Ureter (tissue), 1 donor: ENCODE measurements at regions not wholly inside any gene's neighbourhood (a gene's known extent, or its start where the extent isn't known, plus 50 kb on each side); places are given as distances from the start of the nearest gene placed in this dataset.

Experiments
- DNase-seq: peaks from one replicate; pipeline ENCODE4 v3.0.0-alpha.2; 2020; ENCODE audit warnings: low spot score
- donor health status: DM: yes; HTN: yes; CAD: no.

DNA sequence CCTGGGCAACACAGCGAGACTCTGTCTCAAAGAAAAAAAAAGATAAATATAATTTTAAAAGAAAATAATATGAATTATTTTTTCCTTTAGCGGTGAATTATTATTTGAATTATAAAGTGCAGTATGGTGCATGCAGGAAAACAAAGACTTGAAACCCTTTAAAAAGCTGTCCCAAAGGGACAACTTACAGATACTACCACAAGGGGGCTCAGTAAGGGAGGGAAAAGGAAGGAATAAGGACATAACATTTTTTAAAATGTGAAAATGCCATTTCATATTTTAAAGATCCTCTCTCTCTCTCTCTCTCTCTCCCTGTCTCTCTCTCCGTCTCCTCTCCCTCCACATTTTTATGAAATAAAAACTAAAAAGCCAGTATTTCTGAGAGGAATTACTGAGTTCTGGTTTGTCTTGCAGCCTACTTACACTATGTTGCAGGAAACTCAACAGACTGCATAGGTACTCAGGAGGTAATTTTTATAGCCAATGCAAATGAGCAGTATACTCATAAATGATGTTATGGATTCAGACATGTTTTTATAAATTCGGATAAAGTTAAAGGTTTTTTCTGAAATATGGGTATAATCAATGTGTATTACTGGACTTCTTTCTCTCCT, 455.0 kb upstream of the GJE1 start:
- DNase-seq: no peak

- no peak for DNase-seq
Observed at GRCh38 chr6:141675957-141676356, 456.8 kb upstream of the GJE1 start.

GRCh38 chr6:141669141-141669540, 463.6 kb upstream of the GJE1 start:
- DNase-seq: no peak

- no peak for DNase-seq
Observed at GRCh38 chr6:141667580-141668309, 465.0 kb upstream of the GJE1 start.

DNA sequence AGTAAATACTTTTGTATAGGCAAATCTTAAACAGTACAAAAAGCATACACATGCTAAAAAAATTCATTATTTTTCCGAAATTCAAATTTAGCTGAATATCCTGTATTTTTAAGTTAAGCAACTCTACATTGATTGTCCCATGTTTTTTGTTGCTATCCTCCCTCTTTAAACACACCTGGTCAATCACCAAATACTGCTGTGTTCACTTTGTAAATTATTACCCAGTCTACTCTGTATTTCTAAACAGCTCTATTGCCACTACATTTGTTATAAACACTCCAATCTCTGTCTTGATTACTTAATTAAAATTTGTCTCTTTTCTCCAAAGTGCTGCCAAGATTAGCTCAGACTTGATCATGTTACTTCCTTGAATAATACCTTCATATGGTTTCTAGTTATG, 466.5 kb upstream of the GJE1 start:
- DNase-seq: no peak

DNA sequence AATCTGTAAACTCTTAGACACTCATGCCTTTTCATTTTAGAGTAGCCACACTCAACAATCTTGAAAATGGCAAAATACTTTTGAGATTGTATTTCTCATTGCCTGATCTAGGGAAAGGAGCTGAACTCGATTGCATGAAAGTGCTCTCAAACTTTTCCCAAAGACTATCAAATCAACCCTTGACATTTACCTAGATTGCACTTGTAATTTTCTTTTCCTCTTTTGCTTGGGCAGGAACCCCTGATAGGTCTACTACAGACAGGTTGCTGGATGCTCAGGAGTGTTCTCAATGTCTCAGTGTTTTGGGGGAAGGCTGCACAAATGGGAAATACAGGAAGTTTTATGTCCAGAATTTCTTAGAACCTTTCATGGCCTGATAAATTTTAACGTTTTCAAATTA, 468.0 kb upstream of the GJE1 start:
- no peak for DNase-seq

GRCh38 chr6:141659582-141659981, 473.1 kb upstream of the GJE1 start:
- no peak for DNase-seq

GRCh38 chr6:141658696-141659095, 474.0 kb upstream of the GJE1 start:
- no peak for DNase-seq

- no peak for DNase-seq
Observed at GRCh38 chr6:141657812-141658211, 474.9 kb upstream of the GJE1 start.

DNA sequence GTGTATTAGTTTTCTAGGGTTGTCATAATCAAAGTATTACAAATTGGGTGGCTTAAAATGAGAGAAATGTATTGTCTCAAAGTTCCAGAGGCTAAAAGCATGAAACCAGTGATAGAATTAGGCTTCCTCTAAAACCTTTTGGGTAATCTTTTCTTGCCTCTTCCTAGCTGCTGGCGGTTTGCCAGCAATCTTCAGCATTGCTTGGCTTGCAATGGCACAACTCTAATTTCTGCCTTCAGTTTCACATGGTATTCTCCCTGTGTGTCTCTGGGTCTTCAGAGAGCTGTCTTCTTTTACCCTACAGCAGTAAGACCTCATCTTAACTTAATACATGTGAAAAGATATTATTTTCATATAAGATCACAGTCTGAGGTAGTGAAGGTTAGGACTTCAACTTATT, 479.1 kb upstream of the GJE1 start:
- DNase-seq: no peak

DNA sequence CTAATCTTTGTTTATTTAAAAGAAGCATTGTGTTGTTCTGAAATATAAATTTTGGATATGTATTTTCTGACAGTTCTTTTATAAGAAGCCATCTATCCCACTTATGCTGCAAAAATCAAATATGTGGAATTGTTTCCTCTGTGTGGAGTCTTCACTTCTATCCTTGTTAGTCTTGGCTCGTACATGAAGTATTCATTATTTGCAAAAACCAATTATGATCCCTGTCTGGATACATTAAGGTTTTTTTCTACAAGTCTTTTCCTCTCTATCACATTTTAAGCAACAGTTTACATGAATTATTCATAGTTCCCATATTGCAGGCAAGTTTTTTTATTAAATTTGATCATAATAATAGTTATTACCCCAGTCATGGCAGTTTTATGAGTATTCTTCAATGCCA, 490.8 kb upstream of the GJE1 start:
- no peak for DNase-seq

DNA sequence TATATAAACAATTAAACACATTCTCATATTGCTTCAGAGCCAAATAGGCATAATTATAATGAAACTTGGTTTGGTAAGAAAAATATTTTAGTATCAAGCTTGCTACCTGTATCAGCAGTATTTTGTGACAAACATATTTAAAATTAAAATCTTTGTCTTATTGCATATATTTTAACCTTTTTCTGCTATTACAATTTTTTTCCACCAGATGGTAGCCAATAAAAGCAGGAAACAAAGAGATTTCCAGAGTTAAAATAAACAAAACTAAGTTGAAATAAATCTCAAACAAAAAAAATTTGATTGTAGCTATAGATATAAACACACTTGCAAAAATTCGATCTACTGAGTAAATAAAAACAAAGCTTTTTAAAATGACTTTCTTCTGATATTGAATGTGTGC, 491.3 kb upstream of the GJE1 start:
- DNase-seq: no peak

GRCh38 chr6:141635621-141636020, 497.1 kb upstream of the GJE1 start:
- no peak for DNase-seq

GRCh38 chr6:141634269-141634668, 498.5 kb upstream of the GJE1 start:
- DNase-seq: no peak

DNA sequence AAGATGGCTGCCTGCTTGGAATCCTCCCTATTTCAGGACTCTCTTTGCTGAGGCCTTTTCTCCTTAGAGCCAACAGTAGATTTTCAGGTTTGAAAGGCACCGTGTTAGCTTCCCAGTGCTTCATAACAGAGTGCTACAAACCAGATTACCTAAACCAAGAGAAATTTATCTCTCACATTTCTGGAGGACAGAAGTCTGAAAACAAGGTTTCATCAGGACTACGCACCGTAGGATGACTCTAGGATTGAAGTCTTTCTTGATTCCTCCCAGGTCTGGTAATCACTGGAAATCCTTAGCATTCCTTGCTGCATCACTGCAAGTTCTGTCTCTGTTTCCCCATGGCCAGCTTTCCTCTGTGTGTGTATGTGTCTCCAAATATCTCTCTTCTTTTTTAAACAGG, 508.4 kb upstream of the GJE1 start:
- no peak for DNase-seq

DNA sequence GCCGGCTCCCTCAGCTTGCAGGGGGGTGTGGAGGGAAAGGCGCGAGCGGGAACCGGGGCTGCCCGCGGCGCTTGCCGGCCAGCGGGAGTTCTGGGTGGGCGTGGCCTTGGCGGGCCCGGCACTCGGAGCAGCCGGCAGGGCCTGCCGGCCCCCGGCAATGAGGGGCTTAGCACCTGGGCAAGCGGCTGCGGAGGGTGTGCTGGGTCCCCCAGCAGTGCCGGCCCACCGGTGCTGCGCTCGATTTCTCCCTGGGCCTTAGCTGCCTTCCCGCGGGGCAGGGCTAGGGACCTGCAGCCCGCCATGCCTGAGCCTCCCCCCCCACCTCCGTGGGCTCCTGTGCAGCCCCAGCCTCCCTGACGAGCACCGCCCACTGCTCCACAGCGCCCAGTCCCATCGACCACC, 514.5 kb upstream of the GJE1 start:
- DNase-seq: no peak

DNA sequence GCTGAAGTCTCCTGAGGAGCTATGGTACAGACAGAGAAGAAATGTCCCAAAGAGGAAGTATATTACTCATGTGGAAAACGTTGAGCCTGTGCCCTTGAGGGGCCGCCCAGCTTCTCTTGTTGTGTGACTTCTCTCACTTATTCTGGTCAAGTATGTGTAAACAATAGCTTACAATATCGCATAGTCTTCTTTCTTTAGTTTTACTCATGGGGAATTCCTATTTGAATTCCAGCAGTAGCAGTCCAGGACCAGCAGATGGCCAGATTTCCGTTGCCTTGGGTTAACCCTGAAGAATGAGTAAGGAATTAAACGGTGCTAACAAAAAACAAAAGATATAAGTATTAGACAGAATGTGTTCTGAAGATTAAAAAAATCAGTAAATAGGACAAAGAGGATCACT, 522.0 kb upstream of the GJE1 start:
- DNase-seq: no peak

DNA sequence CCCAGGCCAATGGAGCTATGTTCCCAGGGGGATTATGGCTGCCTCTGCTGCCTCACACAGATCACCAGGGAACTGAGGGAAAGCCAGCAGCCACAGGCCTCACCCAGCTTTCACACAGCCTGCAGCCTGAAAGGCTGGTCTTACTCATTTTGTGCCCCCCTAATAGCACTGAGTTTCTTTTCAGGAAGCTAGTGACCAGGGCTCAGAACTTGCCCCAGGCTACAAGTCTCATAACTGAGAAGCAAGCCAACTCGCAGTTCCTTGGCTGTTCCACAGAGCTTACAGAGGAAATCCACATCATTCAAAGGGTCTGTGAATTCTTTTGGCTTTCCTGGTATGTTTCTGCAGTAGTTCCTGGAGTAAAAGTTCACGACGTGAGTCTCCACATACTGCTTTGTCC, 524.8 kb upstream of the GJE1 start:
- no peak for DNase-seq

DNA sequence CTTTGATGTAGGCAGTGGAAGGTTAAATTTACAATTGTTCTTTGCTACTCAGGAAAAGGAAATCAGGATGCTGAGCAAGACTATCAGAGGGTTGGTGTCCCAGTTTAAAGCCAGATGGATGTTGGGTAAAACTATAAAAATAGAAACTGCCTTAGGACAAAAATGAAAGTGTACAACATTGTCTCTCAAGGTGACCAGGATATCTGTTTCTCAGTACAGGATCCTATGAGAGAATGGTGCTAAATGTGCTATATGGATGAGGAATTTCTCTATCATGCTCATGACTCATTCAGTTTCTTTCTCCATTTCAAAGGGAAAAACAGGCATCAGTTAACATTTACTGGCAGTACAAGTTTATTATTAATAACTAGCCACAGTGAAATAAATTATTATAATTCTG, 534.2 kb upstream of the GJE1 start:
- no peak for DNase-seq

DNA sequence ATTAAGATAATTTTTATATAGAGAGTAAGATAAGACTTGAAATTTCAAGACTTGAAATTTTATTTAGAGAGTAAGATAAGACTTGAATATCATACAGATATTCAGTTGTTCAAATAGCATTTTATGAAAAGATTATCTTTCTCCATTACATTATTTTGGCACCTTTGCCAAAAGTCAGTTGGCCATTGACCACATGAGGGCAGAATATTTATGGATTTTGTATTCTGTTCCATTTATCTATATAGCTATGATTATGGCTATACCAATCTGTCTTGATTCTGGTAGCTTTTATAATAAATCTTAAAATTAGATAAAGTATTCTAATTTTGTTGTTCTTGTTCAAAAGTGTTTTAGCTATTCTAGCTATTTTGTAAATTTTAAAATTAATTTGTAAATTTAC, 537.9 kb upstream of the GJE1 start:
- DNase-seq: no peak

GRCh38 chr6:141593311-141593710, 539.4 kb upstream of the GJE1 start:
- DNase-seq: no peak

DNA sequence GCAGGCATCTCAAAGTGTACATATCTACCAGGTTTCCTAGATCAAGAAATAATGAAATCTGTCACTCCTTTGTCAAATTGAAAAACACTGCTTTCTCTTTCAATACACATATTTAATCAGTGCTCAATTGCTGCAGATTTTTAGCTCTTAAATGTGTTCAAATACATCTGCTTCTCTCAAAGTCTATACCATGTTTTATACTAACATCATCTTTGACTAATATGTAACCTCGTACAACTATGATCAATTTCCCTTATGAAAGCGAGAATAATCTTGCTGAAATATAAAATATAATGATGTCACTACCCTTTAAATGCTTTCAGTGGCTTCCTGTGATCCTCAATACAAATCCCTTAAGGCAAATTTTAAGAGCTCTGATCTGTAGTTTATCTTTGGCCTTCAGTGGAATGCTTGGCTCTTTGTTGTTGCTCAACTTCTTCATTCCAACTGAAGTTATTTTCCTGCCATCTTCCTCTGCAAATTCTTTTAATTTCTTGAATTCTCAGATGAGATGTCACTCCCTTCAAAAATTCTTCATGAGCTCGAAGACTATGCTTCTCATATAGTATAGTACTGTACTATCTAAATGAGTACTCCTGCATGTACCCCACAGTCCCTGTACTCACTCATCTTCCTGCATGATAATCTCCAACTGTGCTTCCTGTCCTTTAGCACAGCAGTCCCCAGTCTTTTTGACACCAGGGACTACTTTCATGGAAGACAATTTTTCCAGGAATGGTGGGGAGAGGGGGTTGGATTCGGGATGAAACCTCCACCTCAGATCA, 545.1 kb upstream of the GJE1 start:
- DNase-seq: no peak

GRCh38 chr6:141580988-141581552, 551.7 kb upstream of the GJE1 start:
- DNase-seq: no peak
